SH-SY5Y (cell line): ENCODE measurements at regions not wholly inside any gene's neighbourhood (a gene's known extent, or its start where the extent isn't known, plus 50 kb on each side); places are given as distances from the start of the nearest gene placed in this dataset.

Experiments used
- GATA2 ChIP-seq: IDR thresholded peaks from 2 replicates; pipeline ENCODE4 v1.6.1; 2011; ENCODE audit warnings: mild to moderate bottlenecking, low read depth, low read length
- GATA3 ChIP-seq: IDR thresholded peaks from 2 replicates; pipeline ENCODE4 v1.6.1; 2011; ENCODE audit warnings: low read depth, mild to moderate bottlenecking, low read length, moderate library complexity

- TF ChIP-seq GATA2 (no peak), GATA3 (no peak)
Observed at GRCh38 chr6:109255087-109255486, 127.2 kb downstream of the CD164 start.

GRCh38 chr6:109253366-109253765, 128.9 kb downstream of the CD164 start:
- no peak for TF ChIP-seq GATA2
- TF ChIP-seq GATA3: no peak

- TF ChIP-seq GATA2: no peak
- no peak for TF ChIP-seq GATA3
Observed at GRCh38 chr6:109252261-109253041, 129.8 kb downstream of the CD164 start.

- TF ChIP-seq GATA3 (no peak), GATA2 (no peak)
Observed at GRCh38 chr6:109251839-109252238, 130.4 kb downstream of the CD164 start.

GRCh38 chr6:109243863-109244825, 138.1 kb downstream of the CD164 start:
- no peak for TF ChIP-seq GATA3
- no peak for TF ChIP-seq GATA2

GRCh38 chr6:109242925-109243324, 139.3 kb downstream of the CD164 start:
- TF ChIP-seq GATA2 (no peak), GATA3 (no peak)

GRCh38 chr6:109242029-109242428, 140.2 kb downstream of the CD164 start:
- TF ChIP-seq GATA3 (no peak), GATA2 (no peak)

GRCh38 chr6:109241199-109241598, 141.1 kb downstream of the CD164 start:
- TF ChIP-seq GATA2: no peak
- TF ChIP-seq GATA3: no peak

- TF ChIP-seq GATA2 (no peak), GATA3 (no peak)
Observed at GRCh38 chr6:109240370-109241084, 141.7 kb downstream of the CD164 start.

- TF ChIP-seq GATA2 (no peak), GATA3 (no peak)
Observed at GRCh38 chr6:109239651-109240321, 142.5 kb downstream of the CD164 start.

- TF ChIP-seq GATA3: no peak
- no peak for TF ChIP-seq GATA2
Observed at GRCh38 chr6:109239160-109239559, 143.1 kb downstream of the CD164 start.

- TF ChIP-seq GATA2: no peak
- TF ChIP-seq GATA3: no peak
Observed at GRCh38 chr6:109238396-109238795, 143.1 kb downstream of the CEP57L1 start.

GRCh38 chr6:109237986-109238329, 142.7 kb downstream of the CEP57L1 start:
- TF ChIP-seq GATA3 (no peak), GATA2 (no peak)

GRCh38 chr6:109237077-109237985, 142.0 kb downstream of the CEP57L1 start:
- TF ChIP-seq GATA2: no peak
- no peak for TF ChIP-seq GATA3
